ENCODE measurements at regions not wholly inside any gene's neighbourhood (a gene's known extent, or its start where the extent isn't known, plus 50 kb on each side); places are given as distances from the start of the nearest gene placed in this dataset.

DNA sequence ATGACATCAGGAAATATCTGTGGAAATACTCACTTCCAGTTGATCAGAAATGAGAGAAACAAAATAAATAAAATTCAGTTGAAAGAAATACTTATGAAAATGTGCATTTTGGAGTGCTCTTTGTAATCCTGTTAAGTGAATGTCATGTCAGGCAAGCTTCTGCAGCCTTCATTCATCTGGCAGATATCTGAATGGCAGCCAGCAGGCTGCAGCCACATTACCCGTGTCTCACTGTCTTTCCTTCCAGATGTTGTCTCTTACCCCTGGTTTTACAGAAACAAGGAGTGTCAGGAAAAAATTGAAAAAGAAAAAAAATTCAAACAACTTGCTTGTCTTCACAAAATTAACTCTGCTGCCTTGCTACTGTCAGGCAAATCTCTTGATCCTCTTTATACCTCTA is 445.0 kb upstream of the RIOK2 start:
- no peak overlapping the region for H3K4me2 ChIP-seq (ENCODE audit: low read length)

DNA sequence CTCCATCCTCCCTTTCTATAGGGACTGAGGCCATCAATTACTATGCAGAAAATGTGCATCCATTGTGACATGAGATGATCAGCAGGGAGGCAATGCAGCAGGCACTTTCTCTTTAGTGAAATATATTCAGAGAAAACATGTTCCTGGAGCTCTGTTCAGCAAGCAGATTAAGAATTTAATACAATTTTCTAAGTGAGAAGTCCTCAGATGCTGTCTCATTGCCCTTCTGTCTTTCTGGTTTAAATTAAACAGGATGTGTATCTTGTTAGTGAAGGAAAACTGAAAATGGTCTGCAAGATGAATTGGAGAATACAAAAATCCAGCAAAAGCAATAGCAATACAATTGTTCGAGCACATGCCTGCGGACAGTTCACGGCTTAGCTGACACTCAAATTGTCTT is 445.8 kb upstream of the RIOK2 start:
- TF ChIP-seq, protein P1, sequence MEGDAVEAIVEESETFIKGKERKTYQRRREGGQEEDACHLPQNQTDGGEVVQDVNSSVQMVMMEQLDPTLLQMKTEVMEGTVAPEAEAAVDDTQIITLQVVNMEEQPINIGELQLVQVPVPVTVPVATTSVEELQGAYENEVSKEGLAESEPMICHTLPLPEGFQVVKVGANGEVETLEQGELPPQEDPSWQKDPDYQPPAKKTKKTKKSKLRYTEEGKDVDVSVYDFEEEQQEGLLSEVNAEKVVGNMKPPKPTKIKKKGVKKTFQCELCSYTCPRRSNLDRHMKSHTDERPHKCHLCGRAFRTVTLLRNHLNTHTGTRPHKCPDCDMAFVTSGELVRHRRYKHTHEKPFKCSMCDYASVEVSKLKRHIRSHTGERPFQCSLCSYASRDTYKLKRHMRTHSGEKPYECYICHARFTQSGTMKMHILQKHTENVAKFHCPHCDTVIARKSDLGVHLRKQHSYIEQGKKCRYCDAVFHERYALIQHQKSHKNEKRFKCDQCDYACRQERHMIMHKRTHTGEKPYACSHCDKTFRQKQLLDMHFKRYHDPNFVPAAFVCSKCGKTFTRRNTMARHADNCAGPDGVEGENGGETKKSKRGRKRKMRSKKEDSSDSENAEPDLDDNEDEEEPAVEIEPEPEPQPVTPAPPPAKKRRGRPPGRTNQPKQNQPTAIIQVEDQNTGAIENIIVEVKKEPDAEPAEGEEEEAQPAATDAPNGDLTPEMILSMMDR (IDR thresholded peaks at IDR 0.05; ENCODE audit: low read length), result no peak
- TF ChIP-seq EZH2 (IDR thresholded peaks at IDR 0.05; ENCODE audit: borderline replicate concordance, low read length), result no peak
- no peaks in the 10 kb centered on the region for H3K4me1 ChIP-seq (ENCODE audit: insufficient read depth, low read length, severe bottlenecking)
- H4K20me1 ChIP-seq (ENCODE audit: insufficient read depth, low read length), result no peaks in the 10 kb centered on the region
- no peaks in the 10 kb centered on the region for H3F3A ChIP-seq (ENCODE audit: insufficient read depth, low read length)
- H3K79me2 ChIP-seq (ENCODE audit: insufficient read depth, low read length), result no peaks in the 10 kb centered on the region
- H3K4me3 ChIP-seq (ENCODE audit: low read depth, low read length, poor library complexity, severe bottlenecking), result no peak overlapping the region
- no peak overlapping the region for H3K4me2 ChIP-seq (ENCODE audit: low read length)
- no peak overlapping the region for H3K9ac ChIP-seq (ENCODE audit: low read length)
- H3K36me3 ChIP-seq (ENCODE audit: insufficient read depth, low read length), result no peaks in the 10 kb centered on the region
- no peaks in the 10 kb centered on the region for H3K9me2 ChIP-seq (ENCODE audit: low read depth, low read length)
- H3K27ac ChIP-seq (ENCODE audit: low read depth, low read length, poor library complexity, severe bottlenecking), result no peak overlapping the region
- no peak overlapping the region for H2AFZ ChIP-seq (ENCODE audit: low read length)
- no peaks in the 10 kb centered on the region for H3K9me3 ChIP-seq (ENCODE audit: low read length)
- no peaks in the 10 kb centered on the region for H3K27me3 ChIP-seq (ENCODE audit: insufficient read depth, low read length)

More for the DNA sequence above, 445.0 kb upstream of the RIOK2 start:
- Histone ChIP-seq H3K4me3 (ENCODE audit: low read depth, low read length, poor library complexity, severe bottlenecking) (no peak overlapping the region), H3K36me3 (ENCODE audit: insufficient read depth, low read length) (no peaks in the 10 kb centered on the region), H3F3A (ENCODE audit: insufficient read depth, low read length) (no peaks in the 10 kb centered on the region), H3K9ac (ENCODE audit: low read length) (no peak overlapping the region), H3K27ac (ENCODE audit: low read depth, low read length, poor library complexity, severe bottlenecking) (no peak overlapping the region), H3K9me2 (ENCODE audit: low read depth, low read length) (no peaks in the 10 kb centered on the region), H3K27me3 (ENCODE audit: insufficient read depth, low read length) (no peaks in the 10 kb centered on the region), H3K4me1 (ENCODE audit: insufficient read depth, low read length, severe bottlenecking) (no peaks in the 10 kb centered on the region), H4K20me1 (ENCODE audit: insufficient read depth, low read length) (no peaks in the 10 kb centered on the region), H3K79me2 (ENCODE audit: insufficient read depth, low read length) (no peaks in the 10 kb centered on the region), H3K9me3 (ENCODE audit: low read length) (no peaks in the 10 kb centered on the region), H2AFZ (ENCODE audit: low read length) (no peak overlapping the region)
- TF ChIP-seq EZH2 (IDR thresholded peaks at IDR 0.05; ENCODE audit: borderline replicate concordance, low read length), result no peak
- TF ChIP-seq, protein P1 (IDR thresholded peaks at IDR 0.05; ENCODE audit: low read length), result no peak

DNA sequence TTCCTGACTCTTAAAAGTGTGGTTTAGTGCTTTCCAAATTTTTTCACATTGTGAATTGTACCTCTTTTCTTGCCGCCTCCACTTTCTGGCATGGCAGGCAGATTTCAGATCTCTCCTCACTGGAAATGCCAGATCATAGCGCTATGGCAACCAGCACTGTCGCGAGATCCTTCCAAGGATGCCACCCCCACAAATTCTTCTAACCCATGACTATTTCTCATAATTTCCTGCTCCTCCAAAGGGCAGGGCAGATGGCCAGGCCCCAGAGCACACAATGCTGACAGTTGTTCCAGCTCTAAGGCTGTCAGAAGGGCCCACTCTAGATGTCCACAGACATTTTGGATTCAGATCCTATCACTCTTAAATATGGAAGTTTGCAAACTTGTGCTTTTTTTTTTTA is 446.2 kb upstream of the RIOK2 start:
- Histone ChIP-seq H3F3A (ENCODE audit: insufficient read depth, low read length) (no peaks in the 10 kb centered on the region), H3K27me3 (ENCODE audit: insufficient read depth, low read length) (no peaks in the 10 kb centered on the region), H3K9me3 (ENCODE audit: low read length) (no peaks in the 10 kb centered on the region), H3K79me2 (ENCODE audit: insufficient read depth, low read length) (no peaks in the 10 kb centered on the region), H4K20me1 (ENCODE audit: insufficient read depth, low read length) (no peaks in the 10 kb centered on the region), H3K4me1 (ENCODE audit: insufficient read depth, low read length, severe bottlenecking) (no peaks in the 10 kb centered on the region), H3K4me2 (ENCODE audit: low read length) (no peak overlapping the region), H3K36me3 (ENCODE audit: insufficient read depth, low read length) (no peaks in the 10 kb centered on the region), H3K27ac (ENCODE audit: low read depth, low read length, poor library complexity, severe bottlenecking) (no peak overlapping the region), H3K9me2 (ENCODE audit: low read depth, low read length) (no peaks in the 10 kb centered on the region), H3K9ac (ENCODE audit: low read length) (no peak overlapping the region), H2AFZ (ENCODE audit: low read length) (no peak overlapping the region), H3K4me3 (ENCODE audit: low read depth, low read length, poor library complexity, severe bottlenecking) (no peak overlapping the region)
- no peak for TF ChIP-seq EZH2 (IDR thresholded peaks at IDR 0.05; ENCODE audit: borderline replicate concordance, low read length)
- TF ChIP-seq, protein P1 (IDR thresholded peaks at IDR 0.05; ENCODE audit: low read length), result no peak

Measured in OCI-LY1 (cell line).